GM19467 (cell line): ENCODE measurements at regions not wholly inside any gene's neighbourhood (a gene's known extent, or its start where the extent isn't known, plus 50 kb on each side); places are given as distances from the start of the nearest gene placed in this dataset.

ENCODE experiments used
- ATAC-seq: cut with Tn5 transposase; IDR thresholded peaks from one replicate; pipeline ENCODE4 v1.9.1; 2021; ENCODE audit warnings: mild to moderate bottlenecking, moderate library complexity; ENCODE audit not compliant: unreplicated experiment

DNA sequence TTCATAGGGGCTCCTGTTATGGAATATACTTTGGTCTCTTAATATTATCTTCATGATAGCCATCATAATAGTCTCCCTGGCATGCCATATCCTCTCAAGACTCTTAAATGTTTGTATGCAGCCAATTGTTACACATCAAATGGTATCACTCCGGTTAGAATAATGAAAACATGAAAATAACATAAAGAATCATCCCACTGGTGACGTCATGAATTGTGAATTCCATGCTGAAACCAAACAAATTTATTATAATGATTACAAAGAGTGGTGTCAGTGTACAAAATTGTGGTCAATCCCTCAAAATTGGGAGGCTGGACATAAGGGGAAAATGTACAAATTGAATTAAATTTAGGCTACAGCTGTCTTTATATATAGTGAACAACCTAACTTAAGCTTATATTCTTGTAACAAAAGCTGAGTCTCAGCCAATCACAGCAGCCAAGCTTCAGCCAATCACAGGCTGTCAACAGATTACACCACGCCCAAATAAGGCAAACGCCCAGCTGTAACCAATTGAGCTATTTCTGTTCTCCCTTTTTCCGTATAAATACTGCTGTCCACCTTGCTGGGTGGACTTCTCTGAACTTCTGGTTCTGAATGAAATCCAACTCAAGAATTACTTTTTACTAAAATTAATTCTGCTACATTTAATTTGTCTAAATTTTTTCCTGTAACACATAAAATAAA is 156.1 kb downstream of the CHD9NB start:
- ATAC-seq, result no peak

DNA sequence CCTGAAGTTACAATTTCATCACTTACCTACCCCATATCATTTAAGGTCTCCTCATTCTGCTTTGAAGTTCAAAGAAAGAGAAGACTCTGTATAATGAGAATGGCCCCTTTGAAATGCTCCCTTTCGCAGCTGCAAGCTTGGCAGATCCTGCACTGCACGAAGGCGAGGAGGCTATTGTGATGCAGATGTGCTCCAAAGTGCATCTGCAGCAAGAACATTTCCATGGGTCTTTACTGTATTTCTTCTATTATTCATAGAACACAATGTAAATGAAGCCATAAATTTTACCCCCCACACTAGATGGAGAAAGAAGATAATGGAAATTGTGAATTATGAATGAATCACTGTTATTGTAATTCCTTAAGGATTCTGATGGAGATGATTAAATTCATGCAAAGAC is 178.7 kb downstream of the CHD9NB start:
- ATAC-seq, result no peak

- no peak for ATAC-seq
These were observed 180.0 kb downstream of the CHD9NB start for GRCh38 chr16:52872731-52873130.

- no peak for ATAC-seq
These were observed 181.2 kb downstream of the CHD9NB start for GRCh38 chr16:52871481-52871880.

GRCh38 chr16:52869243-52869642 is 183.5 kb downstream of the CHD9NB start:
- ATAC-seq, result no peak

DNA sequence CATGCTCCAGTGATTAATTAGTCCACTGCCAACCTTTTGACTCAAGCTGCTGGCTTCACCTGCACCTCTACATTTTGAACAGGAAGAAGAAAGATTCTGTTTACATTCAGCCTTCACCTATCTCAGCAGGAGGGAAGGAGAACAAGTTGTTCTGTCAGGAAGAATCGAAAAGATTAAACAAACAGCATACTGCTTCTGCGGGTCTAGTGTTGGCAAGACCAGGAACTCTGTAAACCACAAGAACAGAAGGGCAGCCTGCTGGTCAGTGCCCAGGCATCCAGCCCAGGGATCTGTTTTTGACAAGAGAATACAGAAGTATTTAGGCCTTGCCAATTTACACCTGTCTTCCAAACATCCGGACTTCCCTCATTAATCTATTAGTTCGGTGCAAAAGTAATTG is 189.7 kb downstream of the CHD9NB start:
- ATAC-seq, result no peak

- no peak for ATAC-seq
These were observed 191.1 kb downstream of the CHD9NB start for GRCh38 chr16:52861614-52862022.

DNA sequence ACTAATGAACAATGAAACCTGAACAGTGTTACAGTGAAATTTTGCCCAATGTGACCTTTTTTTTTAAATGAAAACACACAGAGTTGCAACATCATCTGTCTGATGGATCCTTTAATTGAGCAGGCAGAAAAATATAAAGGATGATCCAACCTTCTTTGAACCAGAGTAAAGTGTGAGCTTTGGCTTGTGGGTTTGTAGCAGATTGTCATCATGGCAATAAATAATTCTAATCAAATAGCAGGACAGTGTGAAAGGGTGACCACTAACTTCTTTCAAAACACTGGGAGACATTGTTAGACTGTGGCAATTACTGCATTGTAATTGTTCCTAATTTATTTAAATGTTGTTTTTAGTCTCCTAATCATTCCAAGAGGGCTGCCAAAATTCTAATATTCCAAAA is 197.2 kb downstream of the CHD9NB start:
- no peak for ATAC-seq

DNA sequence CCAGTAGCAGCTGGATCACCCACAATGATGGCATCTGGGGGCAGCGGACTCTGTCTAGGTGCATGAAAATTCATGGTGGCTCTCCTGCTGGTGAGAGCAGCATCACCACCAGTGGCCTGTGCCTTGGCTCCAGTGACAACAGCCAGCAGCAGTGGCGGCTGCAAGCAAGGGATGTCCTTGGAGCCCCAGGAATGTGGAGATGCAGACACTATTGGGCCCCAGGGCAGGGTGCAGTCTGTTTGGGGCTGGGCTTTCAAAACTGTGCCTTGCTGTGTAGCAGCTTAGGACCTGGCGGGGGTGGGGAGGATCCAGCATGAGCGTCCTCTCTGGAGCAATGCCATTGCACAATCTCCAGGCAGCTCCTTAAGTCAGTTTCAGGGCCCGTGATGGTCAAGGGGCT is 199.7 kb downstream of the CHD9NB start:
- no peak for ATAC-seq

DNA sequence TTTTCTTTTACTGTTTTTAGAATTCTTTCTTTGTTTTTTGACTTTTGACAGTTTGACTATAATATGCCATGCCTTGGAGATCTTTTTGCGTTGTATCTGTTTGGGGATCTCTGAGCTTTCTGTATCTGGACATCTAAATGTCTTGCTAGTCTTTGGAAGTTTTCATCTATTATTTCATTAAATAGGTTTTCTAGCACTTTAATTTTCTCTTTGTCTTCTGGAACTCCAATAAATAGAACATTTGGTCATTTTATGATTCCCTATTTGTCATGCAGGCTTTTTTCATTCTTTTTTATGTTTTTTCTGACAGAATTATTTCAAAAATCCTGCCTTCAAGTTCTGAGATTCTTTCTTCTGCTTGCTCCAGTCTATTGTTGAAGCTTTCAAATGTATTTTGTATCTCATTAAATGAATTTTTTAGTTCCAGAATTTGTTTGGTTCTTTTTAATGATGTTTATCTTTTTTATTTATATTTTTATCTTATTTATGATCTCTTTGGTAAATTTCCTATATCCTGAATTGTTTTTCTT is 201.4 kb downstream of the CHD9NB start:
- no peak for ATAC-seq

DNA sequence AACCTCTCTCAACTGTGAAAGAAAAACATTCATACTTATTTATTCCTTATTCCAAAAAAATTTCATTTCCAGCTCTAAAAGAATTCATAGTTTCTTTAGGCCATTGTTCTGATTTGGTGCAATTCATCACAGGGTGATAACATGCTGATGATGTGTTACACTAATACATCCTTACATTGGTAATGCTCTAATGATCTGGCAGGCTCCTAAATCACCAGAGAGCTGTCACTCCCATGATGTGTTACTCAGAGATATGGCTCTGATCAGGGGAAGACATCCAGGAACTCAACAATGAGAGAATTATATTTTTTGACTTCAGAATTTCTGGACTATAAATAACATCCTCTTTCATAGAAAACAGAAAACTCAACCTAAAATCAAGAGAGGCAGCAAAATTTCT is 209.3 kb downstream of the CHD9NB start:
- ATAC-seq, result no peak

DNA sequence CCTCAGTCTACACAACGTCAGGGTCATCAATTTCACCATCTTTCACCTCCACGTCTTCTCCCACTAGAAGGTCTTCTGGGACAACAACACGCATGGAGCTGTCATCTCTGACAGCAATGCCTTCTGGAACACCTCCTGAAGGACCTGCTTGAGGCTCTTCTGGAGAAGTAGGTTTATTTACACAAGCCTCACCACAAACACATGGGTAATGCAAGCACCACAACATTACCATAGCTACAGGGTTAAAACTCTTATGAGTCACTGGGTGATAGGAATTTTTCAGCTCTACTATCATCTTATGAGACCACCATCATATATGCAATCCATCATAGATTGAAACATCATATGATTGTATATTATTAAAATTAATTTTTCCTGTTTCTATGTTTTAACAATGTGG is 215.4 kb downstream of the CHD9NB start:
- ATAC-seq, result no peak

- no peak for ATAC-seq
These were observed 217.8 kb downstream of the CHD9NB start for GRCh38 chr16:52834736-52835465.

GRCh38 chr16:52832771-52833170 is 219.9 kb downstream of the CHD9NB start:
- no peak for ATAC-seq

GRCh38 chr16:52827456-52827855 is 225.2 kb downstream of the CHD9NB start:
- ATAC-seq, result no peak

- no peak for ATAC-seq
These were observed 226.8 kb downstream of the CHD9NB start for GRCh38 chr16:52825892-52826291.

DNA sequence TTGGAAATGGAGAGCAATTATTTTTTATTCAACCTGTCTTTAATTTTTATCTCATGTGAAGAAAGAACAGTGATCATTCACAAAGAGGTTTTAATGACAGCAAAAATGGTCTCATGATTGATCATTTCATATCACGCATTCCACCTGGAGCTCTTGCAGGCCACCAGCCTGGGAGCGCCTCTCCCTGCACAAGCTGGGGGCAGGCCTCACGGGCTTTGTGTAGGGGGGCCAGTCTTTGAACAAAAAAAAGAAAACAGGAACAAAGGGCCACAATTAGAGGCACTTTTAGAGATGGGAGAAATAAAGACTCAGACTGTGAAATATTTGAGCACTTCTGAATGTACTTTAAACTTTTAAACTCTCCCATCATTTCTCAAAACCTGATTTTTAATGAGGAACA is 232.9 kb downstream of the CHD9NB start:
- ATAC-seq, result no peak

- no peak for ATAC-seq
These were observed 233.3 kb downstream of the CHD9NB start for GRCh38 chr16:52819405-52819804.

DNA sequence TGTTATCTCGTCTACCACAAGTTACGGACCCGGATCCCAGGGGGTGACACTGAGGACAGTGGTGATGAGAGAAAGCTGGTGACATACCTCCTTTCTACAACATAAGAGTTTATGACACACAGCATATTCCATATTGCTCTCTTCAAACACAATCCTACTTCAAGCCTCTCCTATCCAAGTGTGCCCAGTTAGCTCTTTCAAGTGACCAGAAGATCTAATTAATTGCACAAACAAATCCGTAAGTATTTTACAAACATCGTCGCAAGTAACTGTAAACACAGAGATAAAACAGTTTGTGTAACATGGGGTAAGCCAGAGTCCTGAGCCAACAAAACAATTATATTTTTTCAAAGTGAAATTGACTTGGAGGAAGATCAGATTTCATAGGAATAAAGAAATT is 235.0 kb downstream of the CHD9NB start:
- ATAC-seq, result no peak

- no peak for ATAC-seq
These were observed 235.7 kb downstream of the CHD9NB start for GRCh38 chr16:52816993-52817392.

DNA sequence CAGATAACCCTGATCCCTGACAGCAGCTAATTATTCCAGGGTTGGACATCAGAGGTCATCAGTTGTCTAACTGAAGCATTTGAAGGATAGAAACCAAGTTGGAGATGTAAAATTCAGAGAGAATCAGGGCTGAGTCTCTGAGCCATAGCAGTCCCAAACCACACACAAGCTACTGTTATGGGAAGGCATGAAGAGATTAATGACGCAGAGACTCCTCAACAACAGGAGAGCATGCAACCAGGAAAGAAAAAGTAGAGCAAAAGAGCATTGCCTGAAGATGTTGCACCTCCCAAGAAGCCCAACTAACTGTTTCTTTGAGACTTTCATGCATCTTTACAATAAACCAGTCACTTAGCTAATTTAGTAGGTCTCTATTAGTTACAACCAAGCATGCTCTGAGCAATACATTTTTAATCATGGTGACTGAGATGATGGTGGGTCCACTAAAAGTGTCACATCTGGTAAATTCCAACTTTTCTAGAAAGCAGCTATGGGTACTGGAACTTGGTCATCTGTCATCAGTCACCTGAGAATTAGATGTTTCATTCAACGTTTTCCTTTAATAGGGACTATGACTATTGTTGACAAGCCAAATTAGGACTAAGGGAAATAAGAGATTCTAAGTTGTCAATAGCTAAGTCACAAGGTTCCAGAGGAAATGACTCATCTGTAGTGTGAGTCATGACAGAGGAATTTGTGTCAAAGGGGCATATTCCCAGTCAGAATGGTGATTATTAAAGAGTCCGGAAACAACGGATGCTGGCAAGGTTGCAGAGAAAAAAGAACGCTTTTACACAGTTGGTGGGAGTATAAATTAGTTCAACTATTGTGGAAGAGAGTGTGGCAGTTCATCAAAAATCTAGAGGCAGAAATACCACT is 239.8 kb downstream of the CHD9NB start:
- ATAC-seq, result no peak
